HG03575 (cell line): ENCODE measurements at regions not wholly inside any gene's neighbourhood (a gene's known extent, or its start where the extent isn't known, plus 50 kb on each side); places are given as distances from the start of the nearest gene placed in this dataset.
"Not testable (repeated sequence)": the region's sequence is repeated elsewhere in the genome, so short reads cannot be mapped to it uniquely, and the experiment has no call there.

Experiments
- ATAC-seq: cut with Tn5 transposase; IDR thresholded peaks from one replicate; pipeline ENCODE4 v1.9.1; 2021; ENCODE audit not compliant: unreplicated experiment, insufficient number of reproducible peaks, low FRiP score; ENCODE audit errors: extremely low read depth

DNA sequence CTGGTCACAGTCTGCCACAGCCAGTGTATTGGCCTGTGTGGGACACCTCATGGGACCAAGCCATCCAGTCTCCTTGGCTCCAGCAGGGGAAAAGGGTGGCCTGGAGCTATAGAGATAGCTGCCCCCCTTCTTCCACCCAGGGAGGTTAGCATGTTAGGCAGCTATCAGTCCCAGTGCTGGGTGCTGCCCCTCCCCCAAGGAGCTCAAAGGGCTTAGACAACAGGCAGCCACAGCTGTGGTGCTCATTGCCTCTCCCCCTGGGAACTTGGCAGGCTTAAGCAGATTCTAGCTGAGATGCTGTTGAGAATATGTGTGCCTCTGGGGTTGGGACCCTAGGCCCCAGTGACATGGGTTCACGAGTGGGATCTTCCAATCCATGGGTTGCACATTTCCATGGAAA is 226.0 kb upstream of the PTGER4 start:
- ATAC-seq = no peak

DNA sequence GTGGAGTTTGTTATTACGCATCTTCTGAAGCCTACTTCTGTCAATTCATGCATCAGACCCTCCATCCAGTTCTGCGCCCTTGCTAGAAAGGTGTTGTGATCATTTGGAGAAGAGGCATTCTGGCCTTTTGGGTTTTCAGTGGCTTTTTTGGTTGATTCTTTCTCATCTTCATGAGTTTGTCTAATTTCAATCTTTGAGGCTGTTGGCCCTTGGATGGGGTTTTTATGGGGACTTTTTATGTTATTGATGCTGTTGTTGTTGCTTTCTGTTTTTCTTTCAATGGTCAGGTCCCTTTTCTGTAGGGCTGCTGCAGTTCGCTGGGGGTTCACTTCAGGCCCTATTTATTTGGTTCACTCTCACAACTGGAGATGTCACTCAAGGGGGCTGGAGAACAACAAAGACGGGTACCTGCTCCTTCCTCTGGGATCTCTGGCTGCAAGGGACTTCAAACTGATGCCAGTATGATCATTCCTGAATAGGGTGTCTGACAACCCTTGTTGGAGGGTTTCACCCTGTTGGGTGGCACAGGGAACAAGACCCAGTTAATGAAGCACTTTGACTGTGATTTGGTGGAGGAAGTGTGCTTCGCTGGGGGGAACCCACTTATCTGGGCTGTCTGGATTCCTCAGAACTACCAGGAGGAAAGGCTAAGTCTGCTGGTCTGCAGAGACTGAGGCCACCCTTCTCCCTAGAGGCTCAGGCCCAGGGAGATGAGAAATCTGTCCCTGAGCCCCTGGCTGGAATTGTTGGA is 226.7 kb upstream of the PTGER4 start:
- no peak for ATAC-seq

DNA sequence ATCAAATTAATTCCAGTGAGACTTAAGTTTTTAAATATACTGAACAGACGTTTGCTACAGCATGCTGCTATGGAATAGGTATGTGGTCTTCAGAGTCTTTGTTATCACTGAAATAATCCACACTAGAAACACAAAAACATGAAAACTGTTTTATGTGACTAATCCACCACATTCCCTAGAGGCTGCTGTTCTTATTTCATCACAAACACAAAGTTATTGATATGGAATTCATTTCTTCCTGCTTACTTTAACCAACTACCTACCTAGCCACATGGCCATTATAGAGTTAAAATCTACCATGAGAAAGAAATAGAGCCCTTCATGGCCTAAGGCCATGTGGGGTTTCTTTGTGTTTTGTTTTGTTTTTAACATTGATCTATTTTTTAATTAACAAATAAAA is 232.3 kb upstream of the PTGER4 start:
- no peak for ATAC-seq

DNA sequence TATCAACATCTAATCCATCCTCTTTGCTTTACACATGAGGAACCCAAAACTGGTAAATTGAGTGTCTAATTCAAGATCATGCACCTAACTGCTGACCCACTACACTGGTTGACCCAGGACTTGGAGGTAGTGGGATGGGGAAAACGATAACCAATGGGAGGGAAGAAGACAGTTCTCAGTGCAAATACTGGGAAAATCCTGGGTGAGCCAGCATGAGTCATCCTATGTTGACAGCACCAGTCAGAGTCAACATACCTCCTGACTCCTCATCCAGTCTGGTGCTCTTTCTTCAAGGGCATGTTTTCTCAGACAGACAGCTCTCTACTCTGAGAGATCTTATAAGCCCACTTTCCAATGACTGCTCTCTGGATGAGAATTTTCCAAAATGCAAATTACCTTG is 232.8 kb upstream of the PTGER4 start:
- no peak for ATAC-seq

DNA sequence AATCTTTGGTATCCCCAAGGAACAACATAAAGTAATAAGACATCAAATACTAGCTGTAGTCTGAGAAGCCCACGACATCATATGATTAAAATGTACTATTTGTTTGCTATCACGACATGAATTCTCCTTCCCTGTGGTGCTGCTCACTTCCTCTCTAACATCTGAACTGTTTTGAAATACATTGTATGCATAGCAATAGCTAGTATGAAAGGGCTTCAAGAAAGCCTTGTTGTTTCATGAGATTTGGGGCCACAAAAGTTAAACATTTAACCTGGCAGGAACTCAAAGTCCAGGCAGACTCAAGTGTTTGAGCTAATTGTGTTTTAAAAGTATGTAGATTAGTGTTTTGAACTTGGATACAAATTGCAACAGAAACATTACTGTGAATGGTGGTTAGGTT is 237.4 kb upstream of the PTGER4 start:
- no peak for ATAC-seq

DNA sequence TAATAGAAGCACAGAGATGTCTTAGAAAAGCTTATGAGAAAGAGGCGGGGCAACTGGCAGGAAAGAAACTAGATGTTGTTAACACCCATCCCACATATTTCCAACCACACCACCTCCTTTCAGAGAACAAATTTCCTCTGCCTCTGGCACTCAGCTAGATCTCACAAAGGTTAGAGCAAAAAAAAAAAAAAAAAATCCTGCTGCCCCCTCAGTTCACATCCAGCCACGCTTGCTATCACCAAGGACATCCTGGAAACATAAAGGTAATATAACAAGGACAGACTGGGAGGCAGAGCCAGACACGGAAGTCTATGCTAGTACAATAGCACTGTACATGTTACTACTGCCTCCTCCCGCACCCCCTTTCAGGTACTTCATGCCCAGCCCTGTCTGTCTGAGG is 238.0 kb upstream of the PTGER4 start:
- no peak for ATAC-seq

DNA sequence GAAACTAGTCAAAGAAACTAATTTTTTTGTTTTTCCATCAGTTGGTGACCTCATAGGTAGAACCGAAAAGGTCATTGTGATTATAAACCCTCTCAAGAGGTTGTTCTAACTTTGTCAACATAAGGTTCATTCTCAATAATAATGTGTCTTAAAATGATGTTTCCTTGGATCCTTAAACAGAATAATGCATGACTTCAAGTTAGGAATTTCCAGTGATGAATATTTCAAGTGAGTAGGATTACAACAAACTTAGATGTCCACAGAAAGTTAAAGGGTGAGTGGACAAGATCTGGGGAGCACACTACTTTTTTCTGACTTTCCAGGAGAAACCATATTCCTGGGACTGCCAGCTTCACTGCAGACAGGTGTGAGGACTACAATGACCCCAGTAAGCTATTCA is 239.0 kb upstream of the PTGER4 start:
- ATAC-seq = no peak

DNA sequence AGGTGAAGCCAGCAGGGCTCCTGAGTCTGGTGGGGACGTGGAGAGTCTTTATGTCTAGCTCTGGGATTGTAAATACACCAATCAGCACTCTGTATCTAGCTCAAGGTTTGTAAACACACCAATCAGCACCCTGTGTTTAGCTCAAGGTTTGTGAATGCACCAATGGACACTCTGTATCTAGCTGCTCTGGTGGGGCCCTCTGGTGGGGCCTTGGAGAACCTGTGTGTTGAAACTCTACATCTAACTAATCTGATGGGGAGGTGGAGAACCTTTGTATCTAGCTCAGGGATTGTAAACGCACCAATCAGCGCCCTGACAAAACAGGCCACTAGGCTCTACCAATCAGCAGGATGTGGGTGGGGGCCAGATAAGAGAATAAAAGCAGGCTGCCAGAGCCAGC is 240.6 kb upstream of the PTGER4 start:
- not testable (repeated sequence) for ATAC-seq

DNA sequence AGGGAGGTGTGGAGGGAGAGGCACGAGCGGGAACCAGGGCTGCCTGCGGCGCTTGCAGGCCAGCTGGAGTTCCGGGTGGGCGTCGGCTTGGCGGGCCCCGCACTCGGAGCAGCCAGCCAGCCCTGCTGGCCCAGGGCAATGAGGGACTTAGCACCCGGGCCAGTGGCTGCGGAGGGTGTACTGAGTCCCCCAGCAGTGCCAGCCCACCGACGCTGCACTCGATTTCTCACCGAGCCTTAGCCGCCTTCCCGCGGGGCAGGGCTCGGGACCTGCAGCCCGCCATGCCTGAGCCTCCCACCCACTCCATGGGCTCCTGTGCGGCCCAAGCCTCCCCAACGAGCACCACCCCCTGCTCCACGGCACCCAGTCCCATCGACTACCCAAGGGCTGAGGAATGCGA is 241.1 kb upstream of the PTGER4 start:
- ATAC-seq = not testable (repeated sequence)

DNA sequence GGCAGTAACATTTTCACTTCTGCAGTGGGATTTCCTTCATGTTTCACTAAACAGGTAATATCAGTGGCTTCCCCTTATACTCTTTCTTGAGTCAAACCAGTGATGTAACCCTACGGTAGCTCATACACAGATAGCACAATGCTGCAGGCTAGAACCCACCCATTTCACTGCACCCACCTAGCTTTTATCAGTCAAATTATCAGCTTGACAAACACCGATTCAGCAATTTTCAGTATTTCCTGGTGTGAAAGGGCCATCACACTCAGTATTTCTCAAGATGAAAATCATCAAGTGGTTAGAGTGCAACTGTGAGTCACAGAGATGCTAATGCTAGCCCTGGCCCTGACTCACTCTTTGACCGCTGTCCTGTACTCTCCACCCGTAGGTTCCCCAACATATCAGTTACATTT is 242.3 kb upstream of the PTGER4 start:
- peak; percentile 54 for ATAC-seq

DNA sequence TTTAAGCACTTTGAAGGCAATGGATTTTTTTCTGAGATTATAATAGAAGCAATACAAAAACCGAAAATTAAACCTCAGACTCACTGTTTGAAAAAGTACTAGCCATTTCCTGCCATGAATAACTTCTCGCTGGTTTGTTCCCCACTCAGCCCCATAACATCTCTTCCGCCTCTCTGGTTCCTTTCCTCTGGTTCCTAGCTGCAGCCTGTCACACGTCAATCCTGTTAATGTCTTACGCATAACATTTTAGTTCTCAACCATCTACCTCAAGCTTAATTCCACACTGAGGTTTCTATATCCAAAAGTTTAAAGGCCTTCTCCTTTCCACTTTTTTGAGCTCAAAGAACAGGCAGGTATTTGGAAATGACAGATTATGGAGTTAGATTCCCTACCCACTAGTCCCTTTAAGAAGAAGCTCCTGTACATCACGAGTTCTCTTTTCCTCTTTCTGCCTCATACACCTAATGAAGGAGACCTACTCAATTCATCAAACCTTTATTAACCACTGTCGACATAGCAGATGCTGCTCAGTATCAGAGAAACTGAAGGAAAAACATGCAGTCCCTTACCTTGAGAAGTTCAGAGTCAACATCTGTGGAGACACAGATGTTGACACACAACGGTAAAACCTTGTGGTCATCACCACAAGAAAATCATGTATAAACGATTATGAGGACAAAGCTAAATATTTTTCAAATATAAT is 243.0 kb upstream of the PTGER4 start:
- no peak for ATAC-seq

DNA sequence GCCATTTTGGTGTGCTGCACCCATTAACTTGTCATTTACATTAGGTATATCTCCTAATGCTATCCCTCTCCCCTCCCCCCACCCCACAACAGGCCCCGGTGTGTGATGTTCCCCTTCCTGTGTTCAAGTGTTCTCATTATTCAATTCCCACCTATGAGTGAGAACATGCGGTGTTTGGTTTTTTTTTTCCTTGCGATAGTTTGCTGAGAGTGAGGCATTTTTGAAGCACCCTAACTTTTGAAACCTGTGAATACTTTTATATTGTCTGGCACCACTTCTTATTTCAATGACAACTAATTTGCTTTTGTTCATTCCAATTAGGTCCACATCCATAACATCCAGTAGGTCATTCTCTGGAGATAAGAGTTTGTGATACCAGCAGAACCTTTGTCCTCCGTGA is 244.0 kb upstream of the PTGER4 start:
- not testable (repeated sequence) for ATAC-seq

DNA sequence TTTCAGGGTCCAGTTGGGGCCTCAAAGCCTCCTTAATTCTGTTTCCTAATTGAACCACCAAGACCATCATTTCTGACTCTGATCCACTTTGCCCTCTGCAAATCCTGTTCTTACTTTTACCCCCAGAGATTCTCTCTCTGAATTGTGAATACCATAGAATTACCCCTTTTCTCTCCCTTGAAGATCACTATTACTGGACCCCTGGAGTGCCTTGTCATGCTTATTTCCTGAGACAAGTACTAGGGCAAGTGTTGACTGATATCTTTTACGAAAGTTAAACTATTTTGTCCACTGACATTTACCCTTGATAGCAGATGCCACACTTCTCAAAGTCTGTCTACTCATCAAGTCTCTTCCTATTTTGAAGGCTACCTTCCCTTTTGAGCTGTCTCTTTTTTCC is 246.9 kb upstream of the PTGER4 start:
- ATAC-seq = no peak

DNA sequence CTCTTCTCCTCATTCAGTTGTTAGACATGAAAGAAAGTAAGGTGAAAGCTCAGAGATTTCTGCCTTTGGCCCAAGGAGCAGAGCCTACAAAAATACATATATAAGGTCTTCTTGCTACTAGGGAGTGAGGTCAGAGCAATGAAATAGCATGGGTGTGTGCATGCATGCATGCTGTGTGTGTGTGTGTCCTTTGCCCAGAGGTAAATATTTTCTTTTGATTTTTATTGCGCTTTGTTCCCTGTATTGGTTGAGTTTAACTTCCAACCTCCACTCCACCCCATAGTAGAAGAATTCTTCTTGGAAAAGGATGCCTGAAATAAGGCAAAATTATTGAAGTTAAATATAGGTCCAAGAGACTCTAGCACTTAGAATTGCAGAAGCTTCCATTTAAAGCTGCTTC is 248.0 kb upstream of the PTGER4 start:
- ATAC-seq = no peak

DNA sequence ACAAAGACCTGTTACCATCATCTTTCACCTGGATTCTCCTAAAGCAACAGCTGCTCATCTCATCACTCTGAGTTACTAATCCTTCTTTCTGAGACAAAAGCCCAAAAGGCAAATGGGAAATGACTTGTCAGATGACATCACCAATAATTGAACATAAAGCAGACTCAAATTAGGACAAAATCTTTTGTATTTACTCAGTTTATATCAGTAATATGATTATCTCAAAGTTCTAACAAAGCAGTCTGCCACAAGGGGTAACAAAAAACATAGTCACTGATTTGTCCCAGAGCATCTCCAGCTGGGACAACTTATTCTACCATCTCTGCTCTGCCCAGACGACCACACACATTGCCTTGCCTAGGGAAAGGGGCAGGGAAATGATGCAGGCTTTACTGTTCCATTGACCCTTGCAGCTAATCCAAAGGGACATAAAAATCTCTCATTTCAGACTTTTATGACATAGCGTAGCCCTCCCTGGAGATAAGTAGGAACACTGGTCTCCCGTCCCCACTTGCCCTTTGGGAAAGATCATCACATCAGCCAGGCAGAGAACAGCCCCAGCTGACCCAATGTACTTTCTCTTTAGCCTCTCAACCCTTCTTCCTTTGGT is 249.5 kb upstream of the PTGER4 start:
- ATAC-seq = no peak

DNA sequence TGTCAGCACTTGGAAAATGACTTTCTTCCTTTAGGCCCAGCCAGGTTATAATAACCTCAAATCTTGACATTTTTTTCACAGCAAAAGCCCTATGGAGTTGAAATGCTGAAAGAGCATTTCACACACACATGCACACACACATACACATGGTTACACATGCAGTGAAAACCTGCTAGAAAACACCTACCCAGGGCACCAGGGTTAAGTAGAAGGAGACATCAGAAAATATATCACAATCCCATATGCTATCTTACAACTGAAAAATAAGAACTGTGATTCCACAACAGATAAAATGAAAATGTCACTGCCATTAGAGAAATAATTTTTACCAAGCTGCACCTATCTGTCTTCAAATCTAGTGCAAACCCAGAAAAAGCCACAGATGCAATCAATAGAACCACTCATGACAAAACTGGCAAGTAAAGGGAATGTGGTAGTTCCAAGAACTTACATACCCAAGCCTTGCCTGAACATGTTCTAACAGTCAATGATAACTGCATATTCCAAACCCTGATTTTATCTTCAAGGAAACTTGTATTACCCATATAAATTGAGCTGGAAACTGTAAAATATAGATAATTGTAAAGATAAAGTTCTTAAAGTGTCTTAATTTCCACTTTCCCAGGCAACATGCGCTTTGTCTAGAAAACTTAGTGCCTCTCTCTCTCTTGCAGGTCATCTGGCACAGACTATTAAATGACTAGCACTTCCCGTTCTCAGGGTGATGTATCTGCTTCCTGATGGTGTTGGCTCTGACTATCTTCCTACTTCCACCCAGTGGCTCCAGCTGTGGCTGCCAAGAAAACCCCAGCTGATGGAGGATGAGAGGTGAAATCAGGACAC is 250.2 kb upstream of the PTGER4 start:
- no peak for ATAC-seq

DNA sequence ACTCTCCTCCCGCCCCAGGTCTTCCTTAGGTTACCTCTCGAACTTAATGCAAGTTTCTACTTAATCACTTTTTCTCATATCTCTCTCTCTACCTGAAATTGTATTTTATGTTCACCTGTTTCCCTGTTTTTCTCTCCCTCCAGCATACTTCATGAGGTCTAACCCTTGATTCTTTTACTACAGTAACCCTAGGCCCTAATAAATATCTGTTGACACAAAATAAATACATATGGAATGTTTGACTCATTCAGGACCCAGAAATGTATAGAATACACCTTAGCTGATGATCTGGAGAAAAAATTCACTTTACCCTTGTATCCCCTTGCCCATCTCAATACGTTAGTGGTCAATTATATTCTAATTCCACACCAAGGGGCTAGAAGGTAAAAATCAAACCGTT is 250.9 kb upstream of the PTGER4 start:
- ATAC-seq = no peak

DNA sequence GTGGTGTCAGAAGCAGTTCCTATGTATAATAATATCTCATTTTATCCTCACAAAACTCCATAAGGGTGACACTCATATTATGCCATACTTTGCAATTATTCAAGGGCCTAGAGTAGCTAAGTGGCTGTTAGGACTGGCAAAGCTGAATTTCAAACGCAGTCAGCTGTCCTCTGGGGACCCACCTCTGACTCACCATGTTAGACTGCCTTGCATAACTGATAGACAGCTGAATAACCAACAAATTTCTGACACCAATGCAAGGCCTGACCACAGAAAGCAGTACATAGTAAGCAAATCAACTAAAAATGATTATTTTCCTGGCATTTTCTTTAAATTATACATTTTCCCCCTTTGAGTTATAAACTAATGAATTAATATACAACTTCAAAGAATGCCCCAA is 251.6 kb upstream of the PTGER4 start:
- no peak for ATAC-seq

DNA sequence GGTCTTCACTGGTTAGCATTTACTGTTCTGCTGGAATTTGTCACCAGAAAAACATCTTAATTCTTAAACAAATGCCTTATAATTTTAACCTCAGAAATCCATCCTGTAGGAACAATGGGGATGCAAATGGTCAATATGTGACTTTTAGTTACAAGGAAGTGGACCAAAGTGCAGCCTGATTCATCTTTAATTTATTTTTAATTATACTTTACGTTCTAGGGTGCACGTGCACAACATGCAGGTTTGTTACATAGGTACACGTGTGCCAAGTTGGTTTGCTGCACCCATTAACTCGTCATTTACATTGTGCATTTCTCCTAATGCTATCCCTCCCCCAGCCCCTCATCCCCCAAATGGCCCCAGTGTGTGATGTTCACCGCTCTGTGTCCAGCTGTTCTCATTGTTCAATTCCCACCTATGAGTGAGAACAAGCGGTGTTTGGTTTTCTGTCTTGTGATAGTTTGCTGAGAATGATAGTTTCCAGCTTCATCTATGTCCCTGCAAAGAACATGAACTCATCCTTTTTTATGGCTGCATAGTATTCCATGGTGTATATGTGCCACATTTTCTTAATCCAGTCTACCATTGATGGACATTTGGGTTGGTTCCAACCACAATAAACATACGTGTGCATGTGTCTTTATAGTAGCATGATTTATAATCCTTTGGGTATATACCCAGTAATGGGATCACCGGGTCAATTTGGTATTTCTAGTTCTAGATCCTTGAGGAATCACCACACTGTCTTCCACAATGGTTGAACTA is 262.5 kb upstream of the PTGER4 start:
- not testable (repeated sequence) for ATAC-seq
